Endothelial cell (in vitro differentiated cells): ENCODE measurements at regions not wholly inside any gene's neighbourhood (a gene's known extent, or its start where the extent isn't known, plus 50 kb on each side); places are given as distances from the start of the nearest gene placed in this dataset.

ENCODE experiments used
- DNase-seq: peaks from one replicate; pipeline ENCODE4 v3.0.0; 2021; ENCODE audit warnings: low spot score
- H3K27ac Mint-ChIP-seq: one replicate; pipeline ENCODE4 v1.8.0; 2021; ENCODE audit warnings: mixed read lengths, inconsistent platforms; ENCODE audit not compliant: unreplicated experiment
- H3K27me3 Mint-ChIP-seq: one replicate; pipeline ENCODE4 v1.8.0; 2021; ENCODE audit warnings: mild to moderate bottlenecking, moderate library complexity, mixed read lengths, inconsistent platforms; ENCODE audit not compliant: unreplicated experiment
- H3K36me3 Mint-ChIP-seq: one replicate; pipeline ENCODE4 v1.8.0; 2021; ENCODE audit warnings: mild to moderate bottlenecking, low read depth, mixed read lengths, inconsistent platforms; ENCODE audit not compliant: unreplicated experiment
- H3K4me1 Mint-ChIP-seq: one replicate; pipeline ENCODE4 v1.8.0; 2021; ENCODE audit warnings: mild to moderate bottlenecking, mixed read lengths, inconsistent platforms; ENCODE audit not compliant: unreplicated experiment
- H3K4me3 Mint-ChIP-seq: one replicate; pipeline ENCODE4 v1.8.0; 2021; ENCODE audit warnings: mild to moderate bottlenecking, mixed read lengths, inconsistent platforms; ENCODE audit not compliant: unreplicated experiment
- H3K9me3 Mint-ChIP-seq: one replicate; pipeline ENCODE4 v1.8.0; 2021; ENCODE audit warnings: mixed read lengths, inconsistent platforms; ENCODE audit not compliant: unreplicated experiment
- TF ChIP-seq, protein P1 (sequence below): fragments of 200-600 bp; sonication (generic); IDR thresholded peaks from one replicate; pipeline ENCODE4 v1.5.0; 2021; ENCODE audit warnings: antibody characterized with exemption; ENCODE audit not compliant: unreplicated experiment

DNA sequence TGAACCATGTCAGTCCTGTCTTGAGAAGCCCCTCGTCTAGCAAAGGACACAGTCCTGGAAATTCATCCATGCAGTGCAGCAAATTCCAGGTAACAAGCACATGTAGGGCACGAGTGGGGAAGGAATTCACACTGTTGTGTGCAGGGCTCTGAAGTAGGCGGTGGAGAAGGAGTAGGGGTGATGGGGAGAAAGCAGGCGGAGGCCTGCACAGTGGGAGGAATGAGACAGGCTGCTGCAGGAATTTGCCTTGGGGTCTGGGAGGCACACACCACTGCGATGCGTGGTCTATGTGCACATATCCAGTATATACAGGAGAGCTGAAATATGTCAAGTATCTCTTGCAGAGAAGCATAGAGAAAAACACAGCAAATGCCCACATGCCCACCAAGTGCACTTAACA is 249.2 kb upstream of the IRX2 start:
- no peak for DNase-seq
- H3K9me3 Mint-ChIP-seq = peaks cover 4% of the 10 kb centered on the region
- no peaks in the 10 kb centered on the region for H3K4me1 Mint-ChIP-seq
- no peak overlapping the region for H3K27ac Mint-ChIP-seq
- TF ChIP-seq, protein P1, sequence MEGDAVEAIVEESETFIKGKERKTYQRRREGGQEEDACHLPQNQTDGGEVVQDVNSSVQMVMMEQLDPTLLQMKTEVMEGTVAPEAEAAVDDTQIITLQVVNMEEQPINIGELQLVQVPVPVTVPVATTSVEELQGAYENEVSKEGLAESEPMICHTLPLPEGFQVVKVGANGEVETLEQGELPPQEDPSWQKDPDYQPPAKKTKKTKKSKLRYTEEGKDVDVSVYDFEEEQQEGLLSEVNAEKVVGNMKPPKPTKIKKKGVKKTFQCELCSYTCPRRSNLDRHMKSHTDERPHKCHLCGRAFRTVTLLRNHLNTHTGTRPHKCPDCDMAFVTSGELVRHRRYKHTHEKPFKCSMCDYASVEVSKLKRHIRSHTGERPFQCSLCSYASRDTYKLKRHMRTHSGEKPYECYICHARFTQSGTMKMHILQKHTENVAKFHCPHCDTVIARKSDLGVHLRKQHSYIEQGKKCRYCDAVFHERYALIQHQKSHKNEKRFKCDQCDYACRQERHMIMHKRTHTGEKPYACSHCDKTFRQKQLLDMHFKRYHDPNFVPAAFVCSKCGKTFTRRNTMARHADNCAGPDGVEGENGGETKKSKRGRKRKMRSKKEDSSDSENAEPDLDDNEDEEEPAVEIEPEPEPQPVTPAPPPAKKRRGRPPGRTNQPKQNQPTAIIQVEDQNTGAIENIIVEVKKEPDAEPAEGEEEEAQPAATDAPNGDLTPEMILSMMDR = no peak
- peaks cover 3% of the 10 kb centered on the region for H3K27me3 Mint-ChIP-seq
- peaks cover 13% of the 10 kb centered on the region for H3K36me3 Mint-ChIP-seq
- no peak overlapping the region for H3K4me3 Mint-ChIP-seq

DNA sequence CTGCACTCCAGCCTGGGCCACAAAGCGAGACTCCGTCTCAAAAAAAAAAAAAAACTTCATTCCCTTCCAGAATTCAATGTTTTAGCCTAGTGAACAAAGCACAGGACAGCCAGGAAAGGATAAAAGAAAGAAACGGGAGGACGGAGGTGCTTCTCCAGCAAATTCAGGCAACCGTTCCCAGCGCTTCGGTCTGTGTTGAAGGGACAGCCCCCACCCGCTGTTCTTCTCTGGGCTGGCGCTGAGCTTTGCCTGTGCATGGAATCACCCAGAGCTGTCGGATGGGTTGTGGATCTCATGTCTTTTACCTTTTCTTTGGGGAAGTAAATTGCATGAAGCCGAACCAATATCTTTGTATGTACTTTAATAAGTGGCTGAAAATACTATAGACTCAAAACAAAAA is 248.4 kb upstream of the IRX2 start:
- H3K36me3 Mint-ChIP-seq = peaks cover 13% of the 10 kb centered on the region
- H3K9me3 Mint-ChIP-seq = peaks cover 4% of the 10 kb centered on the region
- peaks cover 3% of the 10 kb centered on the region for H3K27me3 Mint-ChIP-seq
- H3K4me3 Mint-ChIP-seq = no peak overlapping the region
- H3K4me1 Mint-ChIP-seq = no peaks in the 10 kb centered on the region
- TF ChIP-seq, protein P1 = no peak
- H3K27ac Mint-ChIP-seq = no peak overlapping the region
- no peak for DNase-seq

GRCh38 chr5:2998106-2998505 is 246.6 kb upstream of the IRX2 start:
- DNase-seq = no peak
- TF ChIP-seq, protein P1 = no peak
- H3K4me1 Mint-ChIP-seq = no peaks in the 10 kb centered on the region
- peaks cover 4% of the 10 kb centered on the region for H3K9me3 Mint-ChIP-seq
- H3K27ac Mint-ChIP-seq = no peak overlapping the region
- H3K36me3 Mint-ChIP-seq = peaks cover 13% of the 10 kb centered on the region
- no peak overlapping the region for H3K4me3 Mint-ChIP-seq
- peaks cover 3% of the 10 kb centered on the region for H3K27me3 Mint-ChIP-seq

- H3K36me3 Mint-ChIP-seq = peaks cover 11% of the 10 kb centered on the region
- DNase-seq = no peak
- peaks cover 4% of the 10 kb centered on the region for H3K9me3 Mint-ChIP-seq
- no peak overlapping the region for H3K4me3 Mint-ChIP-seq
- TF ChIP-seq, protein P1 = no peak
- H3K4me1 Mint-ChIP-seq = no peaks in the 10 kb centered on the region
- peaks cover 3% of the 10 kb centered on the region for H3K27me3 Mint-ChIP-seq
- no peak overlapping the region for H3K27ac Mint-ChIP-seq
Observed at GRCh38 chr5:2997179-2997578, 245.7 kb upstream of the IRX2 start.

- no peak for DNase-seq
- H3K4me1 Mint-ChIP-seq = no peaks in the 10 kb centered on the region
- H3K27me3 Mint-ChIP-seq = peaks cover 3% of the 10 kb centered on the region
- no peak overlapping the region for H3K4me3 Mint-ChIP-seq
- TF ChIP-seq, protein P1 = no peak
- no peak overlapping the region for H3K27ac Mint-ChIP-seq
- H3K36me3 Mint-ChIP-seq = peaks cover 9% of the 10 kb centered on the region
- H3K9me3 Mint-ChIP-seq = peaks cover 4% of the 10 kb centered on the region
Observed at GRCh38 chr5:2996687-2997086, 245.2 kb upstream of the IRX2 start.
